Stomach (tissue), 4 donors: ENCODE measurements at regions not wholly inside any gene's neighbourhood (a gene's known extent, or its start where the extent isn't known, plus 50 kb on each side); places are given as distances from the start of the nearest gene placed in this dataset.

Source experiments
- CTCF ChIP-seq, 7 experiments: fragments of 450-650 bp in 4 of 7; fragments of 200-600 bp in 3 of 7; sonication (generic) in 3 of 7; IDR thresholded peaks; one replicate each; pipeline ENCODE4 v1.5.1; 2016 to 2019; ENCODE audit warnings: antibody characterized with exemption in 7 of 7, control low read depth in 2 of 7, mild to moderate bottlenecking in 1 of 7
- EP300 ChIP-seq: sonication (generic); formaldehyde crosslinking; IDR thresholded peaks from one replicate; pipeline ENCODE4 v1.6.1; 2017; ENCODE audit warnings: antibody characterized with exemption

- TF ChIP-seq CTCF (IDR thresholded peaks at IDR 0.05) (no peak), EP300 (no peak)
Observed at GRCh38 chr12:91746976-91747375, 398.7 kb downstream of the BTG1 start.
